ENCODE measurements at regions not wholly inside any gene's neighbourhood (a gene's known extent, or its start where the extent isn't known, plus 50 kb on each side); places are given as distances from the start of the nearest gene placed in this dataset.

- Histone ChIP-seq H3K27me3 (ENCODE audit: control insufficient read depth, insufficient read depth, low read length) (no peaks in the 10 kb centered on the region), H3K4me3 (ENCODE audit: low read depth, low read length) (no peak overlapping the region), H3K36me3 (ENCODE audit: control insufficient read depth, insufficient read depth, low read length) (no peaks in the 10 kb centered on the region)
- no peak for FAIRE-seq
- no peak for DNase-seq (ENCODE audit: low read depth)
- TF ChIP-seq CTCF (IDR thresholded peaks at IDR 0.05; ENCODE audit: insufficient read depth, low read length, severe bottlenecking), result no peak
Measured at GRCh38 chr7:67463316-67463715, 466.7 kb downstream of the TYW1 start.

- H3K27me3 ChIP-seq (ENCODE audit: control insufficient read depth, insufficient read depth, low read length), result no peaks in the 10 kb centered on the region
- H3K36me3 ChIP-seq (ENCODE audit: control insufficient read depth, insufficient read depth, low read length), result no peaks in the 10 kb centered on the region
- H3K4me3 ChIP-seq (ENCODE audit: low read depth, low read length), result no peak overlapping the region
- DNase-seq (ENCODE audit: low read depth) (no peak), FAIRE-seq (no peak)
- TF ChIP-seq CTCF (IDR thresholded peaks at IDR 0.05; ENCODE audit: insufficient read depth, low read length, severe bottlenecking), result no peak
Measured at GRCh38 chr7:67463983-67464382, 467.4 kb downstream of the TYW1 start.

- H3K4me3 ChIP-seq (ENCODE audit: low read depth, low read length), result no peak overlapping the region
- no peaks in the 10 kb centered on the region for H3K27me3 ChIP-seq (ENCODE audit: control insufficient read depth, insufficient read depth, low read length)
- no peak for DNase-seq (ENCODE audit: low read depth)
- TF ChIP-seq CTCF (IDR thresholded peaks at IDR 0.05; ENCODE audit: insufficient read depth, low read length, severe bottlenecking), result no peak
- H3K36me3 ChIP-seq (ENCODE audit: control insufficient read depth, insufficient read depth, low read length), result no peaks in the 10 kb centered on the region
- no peak for FAIRE-seq
Measured at GRCh38 chr7:67466109-67466508, 469.5 kb downstream of the TYW1 start.

- no peak for DNase-seq (ENCODE audit: low read depth)
- no peak for TF ChIP-seq CTCF (IDR thresholded peaks at IDR 0.05; ENCODE audit: insufficient read depth, low read length, severe bottlenecking)
- FAIRE-seq, result no peak
- Histone ChIP-seq H3K4me3 (ENCODE audit: low read depth, low read length) (no peak overlapping the region), H3K27me3 (ENCODE audit: control insufficient read depth, insufficient read depth, low read length) (no peaks in the 10 kb centered on the region), H3K36me3 (ENCODE audit: control insufficient read depth, insufficient read depth, low read length) (no peaks in the 10 kb centered on the region)
Measured at GRCh38 chr7:67470256-67470751, 473.7 kb downstream of the TYW1 start.

- H3K27me3 ChIP-seq (ENCODE audit: control insufficient read depth, insufficient read depth, low read length), result no peaks in the 10 kb centered on the region
- DNase-seq (ENCODE audit: low read depth) (no peak), FAIRE-seq (no peak)
- TF ChIP-seq CTCF (IDR thresholded peaks at IDR 0.05; ENCODE audit: insufficient read depth, low read length, severe bottlenecking), result no peak
- no peak overlapping the region for H3K4me3 ChIP-seq (ENCODE audit: low read depth, low read length)
- no peaks in the 10 kb centered on the region for H3K36me3 ChIP-seq (ENCODE audit: control insufficient read depth, insufficient read depth, low read length)
Measured at GRCh38 chr7:67475293-67475692, 478.7 kb downstream of the TYW1 start.

GRCh38 chr7:67478066-67478465 lies 481.4 kb downstream of the TYW1 start:
- H3K27me3 ChIP-seq (ENCODE audit: control insufficient read depth, insufficient read depth, low read length), result no peaks in the 10 kb centered on the region
- DNase-seq (ENCODE audit: low read depth) (no peak), FAIRE-seq (no peak)
- no peak for TF ChIP-seq CTCF (IDR thresholded peaks at IDR 0.05; ENCODE audit: insufficient read depth, low read length, severe bottlenecking)
- no peaks in the 10 kb centered on the region for H3K36me3 ChIP-seq (ENCODE audit: control insufficient read depth, insufficient read depth, low read length)
- H3K4me3 ChIP-seq (ENCODE audit: low read depth, low read length), result no peak overlapping the region
